SJCRH30 (cell line): ENCODE measurements at regions not wholly inside any gene's neighbourhood (a gene's known extent, or its start where the extent isn't known, plus 50 kb on each side); places are given as distances from the start of the nearest gene placed in this dataset.

Source experiments
- DNase-seq, 2 experiments: peaks; one replicate each; pipeline ENCODE4 v3.0.0-alpha.2; 2015 to 2020
- H3K27ac ChIP-seq: fragments of 250-450 bp; sonication (Bioruptor Pico); 2 replicates; pipeline ENCODE4 v1.5.1; 2020; ENCODE audit warnings: mild to moderate bottlenecking, moderate library complexity
- H3K27me3 ChIP-seq: fragments of 250-450 bp; sonication (Bioruptor Pico); 2 replicates; pipeline ENCODE4 v1.5.1; 2020; ENCODE audit warnings: mild to moderate bottlenecking, moderate library complexity
- H3K36me3 ChIP-seq: fragments of 250-450 bp; sonication (Bioruptor Pico); 2 replicates; pipeline ENCODE4 v1.5.1; 2020; ENCODE audit warnings: mild to moderate bottlenecking, moderate library complexity
- H3K4me1 ChIP-seq: fragments of 250-450 bp; sonication (Bioruptor Pico); 2 replicates; pipeline ENCODE4 v1.5.1; 2020; ENCODE audit warnings: mild to moderate bottlenecking, moderate library complexity
- H3K4me3 ChIP-seq: fragments of 250-450 bp; sonication (Bioruptor Pico); 2 replicates; pipeline ENCODE4 v1.5.1; 2020; ENCODE audit warnings: mild to moderate bottlenecking, moderate library complexity
- H3K9me3 ChIP-seq: fragments of 250-450 bp; sonication (Bioruptor Pico); replicated peaks from 2 replicates; pipeline ENCODE4 v1.5.1; 2020; ENCODE audit warnings: mild to moderate bottlenecking, moderate library complexity

GRCh38 chr10:32156031-32156495, 99.8 kb upstream of the KIF5B start:
- no peak for DNase-seq
- Histone ChIP-seq H3K27ac (no peak overlapping the region), H3K9me3 (peaks cover 5% of the 10 kb centered on the region), H3K4me3 (no peak overlapping the region), H3K36me3 (no peaks in the 10 kb centered on the region), H3K4me1 (no peaks in the 10 kb centered on the region), H3K27me3 (no peaks in the 10 kb centered on the region)

GRCh38 chr10:32155075-32155516, 98.9 kb upstream of the KIF5B start:
- Histone ChIP-seq H3K4me1 (no peaks in the 10 kb centered on the region), H3K36me3 (no peaks in the 10 kb centered on the region), H3K4me3 (no peak overlapping the region), H3K9me3 (peaks cover 5% of the 10 kb centered on the region), H3K27ac (no peak overlapping the region), H3K27me3 (no peaks in the 10 kb centered on the region)
- DNase-seq = no peak

- Histone ChIP-seq H3K4me1 (peaks cover 5% of the 10 kb centered on the region), H3K9me3 (peaks cover 5% of the 10 kb centered on the region), H3K27me3 (no peaks in the 10 kb centered on the region), H3K27ac (no peak overlapping the region), H3K36me3 (no peaks in the 10 kb centered on the region), H3K4me3 (no peak overlapping the region)
- no peak for DNase-seq
These were observed 97.7 kb upstream of the KIF5B start for GRCh38 chr10:32153931-32154330.

- Histone ChIP-seq H3K27me3 (no peaks in the 10 kb centered on the region), H3K4me1 (peaks cover 5% of the 10 kb centered on the region), H3K9me3 (peaks cover 5% of the 10 kb centered on the region), H3K4me3 (no peak overlapping the region), H3K36me3 (no peaks in the 10 kb centered on the region), H3K27ac (no peak overlapping the region)
- no peak for DNase-seq
These were observed 97.0 kb upstream of the KIF5B start for GRCh38 chr10:32153252-32153651.

GRCh38 chr10:32151871-32152270, 95.6 kb upstream of the KIF5B start:
- peaks cover 5% of the 10 kb centered on the region for H3K9me3 ChIP-seq
- no peaks in the 10 kb centered on the region for H3K36me3 ChIP-seq
- H3K27me3 ChIP-seq = no peaks in the 10 kb centered on the region
- no peak overlapping the region for H3K27ac ChIP-seq
- no peak overlapping the region for H3K4me3 ChIP-seq
- peaks cover 5% of the 10 kb centered on the region for H3K4me1 ChIP-seq
- no peak for DNase-seq

- peaks cover 5% of the 10 kb centered on the region for H3K9me3 ChIP-seq
- H3K27me3 ChIP-seq = no peaks in the 10 kb centered on the region
- H3K4me3 ChIP-seq = no peak overlapping the region
- DNase-seq = no peak
- H3K36me3 ChIP-seq = no peaks in the 10 kb centered on the region
- peaks cover 5% of the 10 kb centered on the region for H3K4me1 ChIP-seq
- no peak overlapping the region for H3K27ac ChIP-seq
These were observed 94.4 kb upstream of the KIF5B start for GRCh38 chr10:32150532-32151101.

- peak; percentile 72 to 80 for DNase-seq
- H3K27me3 ChIP-seq = no peaks in the 10 kb centered on the region
- H3K36me3 ChIP-seq = no peaks in the 10 kb centered on the region
- peaks cover 5% of the 10 kb centered on the region for H3K4me1 ChIP-seq
- peaks cover 5% of the 10 kb centered on the region for H3K9me3 ChIP-seq
- H3K27ac ChIP-seq = peak overlapping the region; percentile 34
- H3K4me3 ChIP-seq = 0 out of 2 replicates have a peak overlapping the region, but pooled peaks have one; percentile 4
These were observed 93.2 kb upstream of the KIF5B start for GRCh38 chr10:32149252-32149955.

GRCh38 chr10:32148864-32149251, 92.6 kb upstream of the KIF5B start:
- Histone ChIP-seq H3K36me3 (no peaks in the 10 kb centered on the region), H3K9me3 (peaks cover 5% of the 10 kb centered on the region), H3K27ac (peak overlapping the region; percentile 34), H3K27me3 (no peaks in the 10 kb centered on the region), H3K4me3 (0 out of 2 replicates have a peak overlapping the region, but pooled peaks have one; percentile 4), H3K4me1 (peaks cover 5% of the 10 kb centered on the region)
- no peak for DNase-seq

- Histone ChIP-seq H3K27ac (no peak overlapping the region), H3K36me3 (no peaks in the 10 kb centered on the region), H3K4me3 (no peak overlapping the region), H3K9me3 (no peaks in the 10 kb centered on the region; the same call in 1 of the 2 replicates), H3K4me1 (peaks cover 5% of the 10 kb centered on the region), H3K27me3 (no peaks in the 10 kb centered on the region)
- DNase-seq = no peak
These were observed 91.5 kb upstream of the KIF5B start for GRCh38 chr10:32147730-32148129.

- no peak overlapping the region for H3K27ac ChIP-seq
- peaks cover 5% of the 10 kb centered on the region for H3K4me1 ChIP-seq
- no peak for DNase-seq
- H3K4me3 ChIP-seq = no peak overlapping the region
- H3K36me3 ChIP-seq = no peaks in the 10 kb centered on the region
- no peaks in the 10 kb centered on the region for H3K27me3 ChIP-seq
- H3K9me3 ChIP-seq = no peaks in the 10 kb centered on the region
These were observed 89.9 kb upstream of the KIF5B start for GRCh38 chr10:32146166-32146565.

GRCh38 chr10:32144817-32145688, 88.8 kb upstream of the KIF5B start:
- H3K4me1 ChIP-seq = peaks cover 5% of the 10 kb centered on the region
- no peak overlapping the region for H3K4me3 ChIP-seq
- no peak overlapping the region for H3K27ac ChIP-seq
- DNase-seq = no peak
- H3K36me3 ChIP-seq = no peaks in the 10 kb centered on the region
- H3K27me3 ChIP-seq = no peaks in the 10 kb centered on the region
- no peaks in the 10 kb centered on the region for H3K9me3 ChIP-seq

- Histone ChIP-seq H3K9me3 (no peaks in the 10 kb centered on the region), H3K4me1 (peaks cover 8% of the 10 kb centered on the region), H3K27me3 (no peaks in the 10 kb centered on the region), H3K27ac (no peak overlapping the region), H3K36me3 (no peaks in the 10 kb centered on the region), H3K4me3 (no peak overlapping the region)
- DNase-seq = no peak
These were observed 87.2 kb upstream of the KIF5B start for GRCh38 chr10:32143302-32143847.

GRCh38 chr10:32142646-32143045, 86.4 kb upstream of the KIF5B start:
- H3K4me3 ChIP-seq = no peak overlapping the region
- H3K36me3 ChIP-seq = no peaks in the 10 kb centered on the region
- H3K4me1 ChIP-seq = peaks cover 8% of the 10 kb centered on the region
- H3K27me3 ChIP-seq = no peaks in the 10 kb centered on the region
- H3K9me3 ChIP-seq = no peaks in the 10 kb centered on the region
- no peak for DNase-seq
- no peak overlapping the region for H3K27ac ChIP-seq

- Histone ChIP-seq H3K36me3 (no peaks in the 10 kb centered on the region), H3K9me3 (no peaks in the 10 kb centered on the region), H3K4me1 (peaks cover 19% of the 10 kb centered on the region), H3K4me3 (no peak overlapping the region), H3K27ac (no peak overlapping the region), H3K27me3 (no peaks in the 10 kb centered on the region)
- DNase-seq = no peak
These were observed 85.0 kb upstream of the KIF5B start for GRCh38 chr10:32141018-32141807.
